SK-N-SH (cell line): ENCODE measurements at regions not wholly inside any gene's neighbourhood (a gene's known extent, or its start where the extent isn't known, plus 50 kb on each side); places are given as distances from the start of the nearest gene placed in this dataset.

ENCODE experiments used
- CTCF ChIA-PET: fragments of 300-600, 350-600 bp; formaldehyde crosslinking; extraction: SDS; loops from one replicate; lab custom pipeline; 2021; lab: Yijun Ruan, JAX
- POLR2A ChIA-PET: fragments of 350-600 bp; sonication (Branson Sonifier 250); formaldehyde crosslinking; extraction: SDS; loops from one replicate; lab custom pipeline; 2020; ENCODE audit warnings: antibody characterized with exemption, inconsistent platforms; lab: Yijun Ruan, JAX
- DNase-seq: peaks from one replicate; pipeline ENCODE4 v3.0.0; 2012
- H2AFZ ChIP-seq: fragments of 200-600 bp; sonication (generic); 2 replicates; pipeline ENCODE4 v1.8.1; 2016; ENCODE audit warnings: antibody characterized with exemption, mild to moderate bottlenecking, low read depth
- H3F3A ChIP-seq: fragments of 200-600 bp; sonication (generic); replicated peaks from 2 replicates; pipeline ENCODE3; 2016; ENCODE audit warnings: antibody characterized with exemption, mild to moderate bottlenecking; ENCODE audit not compliant: insufficient read depth
- H3K27ac ChIP-seq, 2 experiments: fragments of 200-500 bp in 1 of 2; fragments of 200-600 bp in 1 of 2; sonication (Bioruptor generic) in 1 of 2; sonication (generic), shearing (Covaris generic) in 1 of 2; 2 replicates each; pipeline versions ENCODE4 v1.5.1 to v1.6.1; 2014 to 2016; ENCODE audit warnings: low read depth in 2 of 2, inconsistent platforms in 1 of 2, low read length in 1 of 2, mild to moderate bottlenecking in 1 of 2, mixed read lengths in 1 of 2
- H3K27me3 ChIP-seq: fragments of 200-600 bp; sonication (generic), shearing (Covaris generic); 2 replicates; pipeline ENCODE4 v1.6.1; 2016; ENCODE audit warnings: mixed run types; ENCODE audit not compliant: insufficient read depth
- H3K36me3 ChIP-seq, 2 experiments: fragments of 200-500 bp in 1 of 2; fragments of 200-600 bp in 1 of 2; sonication (Bioruptor generic) in 1 of 2; sonication (generic) in 1 of 2; replicated peaks in 1 of 2; 2 replicates each; pipeline versions ENCODE3 to v1.5.1; 2014 to 2016; ENCODE audit warnings: low read length in 1 of 2, mild to moderate bottlenecking in 1 of 2; ENCODE audit not compliant: insufficient read depth in 2 of 2, control insufficient read depth in 1 of 2
- H3K4me1 ChIP-seq, 2 experiments: fragments of 200-500 bp in 1 of 2; fragments of 200-600 bp in 1 of 2; sonication (Bioruptor generic) in 1 of 2; sonication (generic), shearing (Covaris generic) in 1 of 2; 2 replicates each; pipeline versions ENCODE4 v1.5.1 to v1.6.1; 2014 to 2016; ENCODE audit warnings: low read depth in 1 of 2, low read length in 1 of 2, mixed run types in 1 of 2; ENCODE audit not compliant: insufficient read depth in 2 of 2, control insufficient read depth in 1 of 2
- H3K4me2 ChIP-seq: fragments of 200-600 bp; sonication (generic), shearing (Covaris generic); 2 replicates; pipeline ENCODE4 v1.6.1; 2017; ENCODE audit warnings: mixed run types
- H3K4me3 ChIP-seq, 2 experiments: fragments of 200-500 bp in 1 of 2; fragments of 200-600 bp in 1 of 2; sonication (Bioruptor generic) in 1 of 2; sonication (generic), shearing (Covaris generic) in 1 of 2; 2 replicates each; pipeline versions ENCODE4 v1.5.1 to v1.8.1; 2014 to 2016; ENCODE audit warnings: low read depth in 2 of 2, inconsistent platforms in 1 of 2, low read length in 1 of 2, mild to moderate bottlenecking in 1 of 2, mixed read lengths in 1 of 2, moderate library complexity in 1 of 2
- H3K79me2 ChIP-seq: fragments of 200-600 bp; sonication (generic); 2 replicates; pipeline ENCODE4 v1.8.1; 2017; ENCODE audit warnings: mild to moderate bottlenecking; ENCODE audit not compliant: insufficient read depth
- H3K9ac ChIP-seq: fragments of 200-600 bp; sonication (generic); 2 replicates; pipeline ENCODE4 v1.6.1; 2017; ENCODE audit warnings: mixed run types
- H3K9me2 ChIP-seq: fragments of 200-600 bp; sonication (generic); 2 replicates; pipeline ENCODE4 v1.6.1; 2017; ENCODE audit warnings: mixed run types
- H3K9me3 ChIP-seq: fragments of 200-600 bp; sonication (generic); 2 replicates; pipeline ENCODE4 v1.6.1; 2017; ENCODE audit warnings: mixed run types, mild to moderate bottlenecking, moderate library complexity
- H4K20me1 ChIP-seq: fragments of 200-600 bp; sonication (generic); 2 replicates; pipeline ENCODE4 v1.6.1; 2017; ENCODE audit warnings: mild to moderate bottlenecking, mixed run types; ENCODE audit not compliant: insufficient read depth
- CTCF ChIP-seq: fragments of 200-600 bp; sonication (generic); IDR thresholded peaks from 2 replicates; pipeline ENCODE4 v1.6.1; 2017; ENCODE audit warnings: antibody characterized with exemption, mild to moderate bottlenecking, moderate library complexity
- EZH2phosphoT487 ChIP-seq: fragments of 200-600 bp; sonication (generic); IDR thresholded peaks from 2 replicates; pipeline ENCODE4 v1.6.1; 2017; ENCODE audit warnings: low read depth, mixed run types, mild to moderate bottlenecking, antibody characterized with exemption, moderate library complexity, borderline replicate concordance
- FOSL2 ChIP-seq: IDR thresholded peaks from 2 replicates; pipeline ENCODE4 v1.4.0; 2012; ENCODE audit warnings: low read depth, mild to moderate bottlenecking, moderate library complexity, borderline replicate concordance
- FOXJ3 ChIP-seq: sonication (generic); formaldehyde crosslinking; IDR thresholded peaks from 2 replicates; pipeline ENCODE4 v1.5.1; 2020; ENCODE audit warnings: mild to moderate bottlenecking, missing genetic modification reagents
- FOXM1 ChIP-seq: IDR thresholded peaks from 2 replicates; pipeline ENCODE4 v1.4.0; 2012; ENCODE audit warnings: low read depth, mild to moderate bottlenecking
- GABPA ChIP-seq: IDR thresholded peaks from 2 replicates; pipeline ENCODE4 v1.4.0; 2012; ENCODE audit warnings: low read depth, mild to moderate bottlenecking
- GATA2 ChIP-seq: sonication (generic); formaldehyde crosslinking; IDR thresholded peaks from 2 replicates; pipeline ENCODE4 v1.5.0; 2020; ENCODE audit warnings: mild to moderate bottlenecking, missing genetic modification reagents
- MEF2A ChIP-seq: IDR thresholded peaks from 2 replicates; pipeline ENCODE4 v1.4.0; 2012; ENCODE audit warnings: low read depth, borderline replicate concordance
- NFIC ChIP-seq: IDR thresholded peaks from 2 replicates; pipeline ENCODE4 v1.4.0; 2012; ENCODE audit warnings: borderline replicate concordance
- REST ChIP-seq: IDR thresholded peaks from 2 replicates; pipeline ENCODE4 v1.6.1; 2012; ENCODE audit warnings: mild to moderate bottlenecking, low read depth, low read length, moderate library complexity
- RXRA ChIP-seq: IDR thresholded peaks from 2 replicates; pipeline ENCODE4 v1.4.0; 2012; ENCODE audit warnings: low read depth, mild to moderate bottlenecking, borderline replicate concordance
- SIN3A ChIP-seq: IDR thresholded peaks from 2 replicates; pipeline ENCODE4 v1.6.1; 2012; ENCODE audit warnings: low read depth, mild to moderate bottlenecking, low read length, moderate library complexity, borderline replicate concordance
- SMC3 ChIP-seq: IDR thresholded peaks from 2 replicates; pipeline ENCODE4 v1.6.1; 2012; ENCODE audit warnings: low read depth, low read length, improper control_type of control experiment
- TAF1 ChIP-seq: IDR thresholded peaks from 2 replicates; pipeline ENCODE4 v1.6.1; 2012; ENCODE audit warnings: low read depth, mild to moderate bottlenecking, low read length, moderate library complexity, borderline replicate concordance
- USF1 ChIP-seq: IDR thresholded peaks from 2 replicates; pipeline ENCODE4 v1.4.0; 2012; ENCODE audit warnings: low read depth, borderline replicate concordance
- ZBTB33 ChIP-seq: IDR thresholded peaks from 2 replicates; pipeline ENCODE4 v1.4.0; 2012; ENCODE audit warnings: low read depth, borderline replicate concordance
- WGBS: methylation state at CpG from one replicate; pipeline ENCODE4 v1.1.6; 2017; ENCODE audit warnings: low lambda C conversion rate; 5-methylcytosine and 5-hydroxymethylcytosine counted together

- H3F3A ChIP-seq, result no peaks in the 10 kb centered on the region
- ChIA-PET CTCF (no interaction called here), POLR2A (no interaction called here)
- H2AFZ ChIP-seq, result no peak overlapping the region
- H4K20me1 ChIP-seq, result no peaks in the 10 kb centered on the region
- peaks cover 61% of the 10 kb centered on the region for H3K27me3 ChIP-seq
- no peaks in the 10 kb centered on the region for H3K36me3 ChIP-seq
- H3K9me2 ChIP-seq, result no peaks in the 10 kb centered on the region
- no peaks in the 10 kb centered on the region for H3K9me3 ChIP-seq
- peak overlapping the region; percentile 64; the same call in 1 of the 2 replicates for H3K4me2 ChIP-seq
- no peaks in the 10 kb centered on the region for H3K79me2 ChIP-seq
- H3K4me1 ChIP-seq, result 0 out of 4 replicates have a peak, but pooled peaks cover 0 to 4% of the 10 kb centered on the region in 2 experiments
- no peak for TF ChIP-seq FOXM1
- TF ChIP-seq RXRA, result no peak
- TF ChIP-seq SIN3A, result no peak
- TF ChIP-seq FOSL2, result no peak
- no peak for TF ChIP-seq CTCF
- no peak for TF ChIP-seq NFIC
- no peak for TF ChIP-seq MEF2A
- TF ChIP-seq ZBTB33, result no peak
- no peak for TF ChIP-seq EZH2phosphoT487
- no peak for TF ChIP-seq GABPA
- no peak for TF ChIP-seq FOXJ3 (CRISPR knock-in tag)
- TF ChIP-seq USF1, result no peak
- no peak for TF ChIP-seq TAF1
- TF ChIP-seq REST, result no peak
- no peak for TF ChIP-seq SMC3
- TF ChIP-seq GATA2 (CRISPR knock-in tag), result no peak
- DNase-seq, result no peak
- no peak overlapping the region for H3K27ac ChIP-seq
- no peak overlapping the region for H3K9ac ChIP-seq
- WGBS, result 2% methylated on average over 9 of the region's 13 CpGs
- H3K4me3 ChIP-seq, result no peak overlapping the region
Observed at GRCh38 chr16:86222547-86222946, 287.8 kb upstream of the FOXF1 start.
